ENCODE measurements at regions not wholly inside any gene's neighbourhood (a gene's known extent, or its start where the extent isn't known, plus 50 kb on each side); places are given as distances from the start of the nearest gene placed in this dataset.

GRCh38 chr2:207226243-207226642, 60.5 kb upstream of the KLF7 start:
- H3K27me3 ChIP-seq (ENCODE audit: control insufficient read depth, insufficient read depth, low read length) = no peaks in the 10 kb centered on the region
- no peak for DNase-seq (ENCODE audit: low read depth in 4 of 6, low spot score in 6 of 6)
- no peaks in the 10 kb centered on the region for H3K9me3 ChIP-seq (ENCODE audit: control insufficient read depth, insufficient read depth, low read length)
- peaks cover 43% of the 10 kb centered on the region for H3K4me1 ChIP-seq (ENCODE audit: control insufficient read depth, insufficient read depth, low read length)
- H3K4me3 ChIP-seq (ENCODE audit: low read depth, low read length) = no peak overlapping the region
- peak overlapping the region; percentile 93 for H3K27ac ChIP-seq (ENCODE audit: low read depth, low read length)
- H3K36me3 ChIP-seq (ENCODE audit: control insufficient read depth, insufficient read depth, low read length) = no peaks in the 10 kb centered on the region

DNA sequence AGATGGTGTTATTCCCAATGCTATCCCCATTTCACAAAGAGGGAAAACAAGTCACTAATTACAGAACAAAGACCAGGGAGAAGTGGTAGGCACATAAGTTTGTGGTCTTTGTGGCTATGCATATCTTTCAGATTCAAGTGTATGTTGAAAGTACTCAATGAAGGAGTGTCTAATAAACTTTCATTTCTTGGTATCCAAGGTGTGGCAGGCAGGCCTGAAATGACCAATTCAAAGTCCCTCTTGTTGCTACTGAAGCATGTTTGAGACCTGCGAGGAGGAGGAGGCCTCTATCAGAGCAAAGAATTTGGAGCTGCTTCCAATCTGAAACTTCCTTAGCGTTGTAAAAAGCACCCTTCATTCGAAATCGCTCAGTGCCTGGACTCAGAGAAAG, 60.9 kb upstream of the KLF7 start:
- Histone ChIP-seq H3K27me3 (ENCODE audit: control insufficient read depth, insufficient read depth, low read length) (no peaks in the 10 kb centered on the region), H3K4me1 (ENCODE audit: control insufficient read depth, insufficient read depth, low read length) (peaks cover 43% of the 10 kb centered on the region), H3K36me3 (ENCODE audit: control insufficient read depth, insufficient read depth, low read length) (no peaks in the 10 kb centered on the region), H3K27ac (ENCODE audit: low read depth, low read length) (peak overlapping the region; percentile 93), H3K4me3 (ENCODE audit: low read depth, low read length) (peak overlapping the region; percentile 11), H3K9me3 (ENCODE audit: control insufficient read depth, insufficient read depth, low read length) (no peaks in the 10 kb centered on the region)
- 12% methylated on average over 3 of the region's 4 CpGs for WGBS (ENCODE audit: insufficient coverage)
- no peak for DNase-seq (ENCODE audit: low read depth in 4 of 6, low spot score in 6 of 6)

DNA sequence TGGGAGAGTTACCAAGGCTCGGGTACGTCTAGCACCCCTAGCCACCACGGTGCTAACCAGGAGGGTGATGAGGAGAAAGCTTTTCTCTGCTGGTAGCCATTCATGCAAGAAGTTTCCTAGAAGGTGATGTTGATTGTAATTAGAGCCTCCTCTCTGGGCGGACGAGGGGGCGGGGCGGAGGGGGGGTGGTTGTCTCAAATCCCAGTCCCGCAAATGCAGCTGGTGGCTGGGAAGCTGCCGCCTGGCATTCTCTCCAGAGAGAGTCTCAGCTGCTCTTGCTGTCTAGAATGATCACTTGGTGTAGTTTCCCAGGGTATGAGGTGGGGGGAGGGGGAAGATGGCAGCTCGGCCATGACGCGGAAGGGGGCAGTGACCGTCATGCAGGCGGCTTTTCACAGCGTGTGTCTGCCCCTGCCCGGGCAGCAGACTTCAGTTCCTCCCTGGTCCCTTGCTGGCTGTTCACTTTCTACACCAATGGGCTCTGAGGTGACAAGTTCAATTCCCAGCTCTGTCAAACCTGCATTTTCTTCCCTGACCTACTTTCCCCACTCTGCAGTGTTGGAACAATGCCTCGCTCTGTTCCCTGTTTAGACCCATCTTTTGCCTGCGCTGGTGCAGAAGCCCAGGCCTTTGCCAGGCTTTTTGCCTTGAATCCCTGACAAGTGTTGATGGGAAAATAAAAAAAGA, 61.5 kb upstream of the KLF7 start:
- no peaks in the 10 kb centered on the region for H3K27me3 ChIP-seq (ENCODE audit: control insufficient read depth, insufficient read depth, low read length)
- H3K27ac ChIP-seq (ENCODE audit: low read depth, low read length) = peak overlapping the region; percentile 93
- peaks cover 43% of the 10 kb centered on the region for H3K4me1 ChIP-seq (ENCODE audit: control insufficient read depth, insufficient read depth, low read length)
- H3K36me3 ChIP-seq (ENCODE audit: control insufficient read depth, insufficient read depth, low read length) = no peaks in the 10 kb centered on the region
- H3K9me3 ChIP-seq (ENCODE audit: control insufficient read depth, insufficient read depth, low read length) = no peaks in the 10 kb centered on the region
- DNase-seq (ENCODE audit: low read depth in 4 of 6, low spot score in 6 of 6) = peak in 5 of 6 donors; percentile 75 to 95 (median 82)
- 14% methylated on average over 17 of the region's 18 CpGs for WGBS (ENCODE audit: insufficient coverage)
- H3K4me3 ChIP-seq (ENCODE audit: low read depth, low read length) = peak overlapping the region; percentile 11

DNA sequence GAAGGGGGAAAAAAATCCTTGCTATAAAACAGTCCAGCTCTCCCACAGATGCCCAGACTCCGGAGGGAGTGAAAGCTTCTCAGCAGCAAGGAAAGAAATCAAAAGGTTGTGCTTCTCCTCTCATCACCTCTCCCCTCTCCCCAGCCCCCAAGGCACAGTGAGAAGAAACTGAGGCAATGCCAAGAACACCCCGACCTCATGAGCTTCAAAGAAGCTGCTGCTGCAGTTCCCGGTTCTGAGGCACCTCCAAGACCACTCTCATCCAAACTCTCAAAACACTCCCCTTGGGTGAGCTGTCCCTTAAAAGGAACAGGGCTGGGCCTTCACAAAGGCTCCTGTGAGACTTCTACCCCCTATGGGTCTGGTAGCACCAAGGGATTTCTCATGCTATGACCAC, 62.0 kb upstream of the KLF7 start:
- no peak for DNase-seq (ENCODE audit: low read depth in 4 of 6, low spot score in 6 of 6)
- H3K4me1 ChIP-seq (ENCODE audit: control insufficient read depth, insufficient read depth, low read length) = peaks cover 43% of the 10 kb centered on the region
- no peaks in the 10 kb centered on the region for H3K36me3 ChIP-seq (ENCODE audit: control insufficient read depth, insufficient read depth, low read length)
- peak overlapping the region; percentile 93 for H3K27ac ChIP-seq (ENCODE audit: low read depth, low read length)
- no peak overlapping the region for H3K4me3 ChIP-seq (ENCODE audit: low read depth, low read length)
- H3K27me3 ChIP-seq (ENCODE audit: control insufficient read depth, insufficient read depth, low read length) = no peaks in the 10 kb centered on the region
- WGBS (ENCODE audit: insufficient coverage) = 37% methylated on average over 3 of the region's 3 CpGs
- H3K9me3 ChIP-seq (ENCODE audit: control insufficient read depth, insufficient read depth, low read length) = no peaks in the 10 kb centered on the region

- H3K9me3 ChIP-seq (ENCODE audit: control insufficient read depth, insufficient read depth, low read length) = no peaks in the 10 kb centered on the region
- 61% methylated on average over 3 of the region's 3 CpGs for WGBS (ENCODE audit: insufficient coverage)
- H3K27me3 ChIP-seq (ENCODE audit: control insufficient read depth, insufficient read depth, low read length) = no peaks in the 10 kb centered on the region
- no peaks in the 10 kb centered on the region for H3K36me3 ChIP-seq (ENCODE audit: control insufficient read depth, insufficient read depth, low read length)
- peak overlapping the region; percentile 93 for H3K27ac ChIP-seq (ENCODE audit: low read depth, low read length)
- DNase-seq (ENCODE audit: low read depth in 4 of 6, low spot score in 6 of 6) = peak in 1 of 6 donors; percentile 58
- peaks cover 43% of the 10 kb centered on the region for H3K4me1 ChIP-seq (ENCODE audit: control insufficient read depth, insufficient read depth, low read length)
- H3K4me3 ChIP-seq (ENCODE audit: low read depth, low read length) = no peak overlapping the region
These were observed 62.7 kb upstream of the KLF7 start for GRCh38 chr2:207228402-207228801.

- Histone ChIP-seq H3K4me3 (ENCODE audit: low read depth, low read length) (no peak overlapping the region), H3K36me3 (ENCODE audit: control insufficient read depth, insufficient read depth, low read length) (no peaks in the 10 kb centered on the region), H3K27ac (ENCODE audit: low read depth, low read length) (peak overlapping the region; percentile 34), H3K4me1 (ENCODE audit: control insufficient read depth, insufficient read depth, low read length) (peaks cover 39% of the 10 kb centered on the region), H3K27me3 (ENCODE audit: control insufficient read depth, insufficient read depth, low read length) (no peaks in the 10 kb centered on the region), H3K9me3 (ENCODE audit: control insufficient read depth, insufficient read depth, low read length) (no peaks in the 10 kb centered on the region)
- no peak for DNase-seq (ENCODE audit: low read depth in 4 of 6, low spot score in 6 of 6)
- WGBS (ENCODE audit: insufficient coverage) = 85% methylated on average over 3 of the region's 3 CpGs
These were observed 63.4 kb upstream of the KLF7 start for GRCh38 chr2:207229161-207229560.

GRCh38 chr2:207230261-207231105, 64.7 kb upstream of the KLF7 start:
- Histone ChIP-seq H3K27me3 (ENCODE audit: control insufficient read depth, insufficient read depth, low read length) (no peaks in the 10 kb centered on the region), H3K36me3 (ENCODE audit: control insufficient read depth, insufficient read depth, low read length) (no peaks in the 10 kb centered on the region), H3K27ac (ENCODE audit: low read depth, low read length) (peak overlapping the region; percentile 36), H3K4me1 (ENCODE audit: control insufficient read depth, insufficient read depth, low read length) (peaks cover 33% of the 10 kb centered on the region), H3K9me3 (ENCODE audit: control insufficient read depth, insufficient read depth, low read length) (no peaks in the 10 kb centered on the region), H3K4me3 (ENCODE audit: low read depth, low read length) (no peak overlapping the region)
- DNase-seq (ENCODE audit: low read depth in 4 of 6, low spot score in 6 of 6) = no peak
- 56% methylated on average over 2 of the region's 6 CpGs for WGBS (ENCODE audit: insufficient coverage)

- WGBS (ENCODE audit: insufficient coverage) = no CpG with 5 or more reads among the region's 5 CpGs
- DNase-seq (ENCODE audit: low read depth in 4 of 6, low spot score in 6 of 6) = peak in 3 of 6 donors; percentile 73 to 93 (median 90)
- no peak overlapping the region for H3K4me3 ChIP-seq (ENCODE audit: low read depth, low read length)
These were observed 65.5 kb upstream of the KLF7 start for GRCh38 chr2:207231106-207231865.

DNA sequence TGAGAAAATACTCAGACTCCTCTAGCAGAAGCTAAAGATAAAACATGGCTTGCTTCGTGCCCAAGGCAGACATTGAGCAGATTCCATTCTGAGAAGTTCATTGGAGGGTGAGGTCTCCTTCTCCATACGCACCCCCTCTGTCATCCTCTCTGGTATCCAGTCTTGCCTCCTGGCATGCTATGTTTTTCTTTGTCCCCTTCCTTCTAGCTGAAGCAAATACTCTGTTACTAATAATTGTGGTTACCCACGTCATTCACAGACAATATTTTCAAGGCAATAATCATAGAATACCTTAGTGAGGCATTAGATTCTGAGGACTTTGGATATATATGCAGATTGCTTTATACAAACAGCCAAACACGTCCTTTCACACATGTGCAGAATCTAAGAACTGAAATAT, 66.2 kb upstream of the KLF7 start:
- Histone ChIP-seq H3K27ac (ENCODE audit: low read depth, low read length) (peak overlapping the region; percentile 50), H3K4me3 (ENCODE audit: low read depth, low read length) (no peak overlapping the region), H3K27me3 (ENCODE audit: control insufficient read depth, insufficient read depth, low read length) (no peaks in the 10 kb centered on the region), H3K9me3 (ENCODE audit: control insufficient read depth, insufficient read depth, low read length) (no peaks in the 10 kb centered on the region), H3K4me1 (ENCODE audit: control insufficient read depth, insufficient read depth, low read length) (peaks cover 27% of the 10 kb centered on the region), H3K36me3 (ENCODE audit: control insufficient read depth, insufficient read depth, low read length) (no peaks in the 10 kb centered on the region)
- DNase-seq (ENCODE audit: low read depth in 4 of 6, low spot score in 6 of 6) = peak in 1 of 6 donors; percentile 62
- 25% methylated on average over 2 of the region's 4 CpGs for WGBS (ENCODE audit: insufficient coverage)

More at GRCh38 chr2:207231106-207231865, 65.5 kb upstream of the KLF7 start:
- Histone ChIP-seq H3K36me3 (ENCODE audit: control insufficient read depth, insufficient read depth, low read length) (no peaks in the 10 kb centered on the region), H3K4me1 (ENCODE audit: control insufficient read depth, insufficient read depth, low read length) (peaks cover 30% of the 10 kb centered on the region), H3K27ac (ENCODE audit: low read depth, low read length) (peak overlapping the region; percentile 50), H3K9me3 (ENCODE audit: control insufficient read depth, insufficient read depth, low read length) (no peaks in the 10 kb centered on the region), H3K27me3 (ENCODE audit: control insufficient read depth, insufficient read depth, low read length) (no peaks in the 10 kb centered on the region)

Measured in spinal cord (tissue), 9 donors.